GM23338 (cell line): ENCODE measurements at regions not wholly inside any gene's neighbourhood (a gene's known extent, or its start where the extent isn't known, plus 50 kb on each side); places are given as distances from the start of the nearest gene placed in this dataset.

ENCODE experiments used
- ATAC-seq: fragments of 200-7000 bp; cut with Tn5 transposase; 3 replicates; pipeline ENCODE4 v1.9.1; 2020
- DNase-seq: peaks from one replicate; pipeline ENCODE4 v3.0.0-alpha.2; 2015; ENCODE audit warnings: low spot score
- H2AFZ ChIP-seq: fragments of 200-600 bp; sonication (generic); 2 replicates; pipeline ENCODE4 v1.8.0; 2016; ENCODE audit warnings: antibody characterized with exemption, mild to moderate bottlenecking, moderate library complexity
- H3F3A ChIP-seq: fragments of 200-600 bp; sonication (generic); replicated peaks from 2 replicates; pipeline ENCODE4 v1.8.0; 2017; ENCODE audit warnings: antibody characterized with exemption, mixed run types, low read depth
- H3K27ac ChIP-seq: fragments of 200-600 bp; sonication (generic); 2 replicates; pipeline ENCODE4 v1.6.1; 2016; ENCODE audit warnings: low read depth
- H3K27me3 ChIP-seq: fragments of 200-600 bp; sonication (generic); 2 replicates; pipeline ENCODE4 v1.8.0; 2016; ENCODE audit warnings: mild to moderate bottlenecking, mixed run types, moderate library complexity; ENCODE audit not compliant: insufficient read depth
- H3K36me3 ChIP-seq: fragments of 200-600 bp; sonication (generic); 2 replicates; pipeline ENCODE4 v1.8.0; 2016; ENCODE audit warnings: mild to moderate bottlenecking; ENCODE audit not compliant: insufficient read depth
- H3K4me1 ChIP-seq: fragments of 200-600 bp; sonication (generic); 2 replicates; pipeline ENCODE4 v1.8.0; 2016; ENCODE audit warnings: mild to moderate bottlenecking, moderate library complexity; ENCODE audit not compliant: insufficient read depth
- H3K4me2 ChIP-seq: fragments of 200-600 bp; sonication (generic); 2 replicates; pipeline ENCODE4 v1.7.1; 2017; ENCODE audit warnings: mixed run types
- H3K4me3 ChIP-seq: fragments of 200-600 bp; sonication (generic); 2 replicates; pipeline ENCODE4 v1.6.1; 2016; ENCODE audit warnings: mixed run types
- H3K79me2 ChIP-seq: fragments of 200-600 bp; sonication (generic); replicated peaks from 2 replicates; pipeline ENCODE4 v1.8.0; 2017; ENCODE audit warnings: mild to moderate bottlenecking; ENCODE audit not compliant: insufficient read depth
- H3K9me2 ChIP-seq: fragments of 200-600 bp; sonication (generic); 2 replicates; pipeline ENCODE4 v1.8.0; 2017; ENCODE audit not compliant: insufficient read depth
- H4K20me1 ChIP-seq: fragments of 200-600 bp; sonication (generic); replicated peaks from 2 replicates; pipeline ENCODE4 v1.8.0; 2017; ENCODE audit warnings: mild to moderate bottlenecking; ENCODE audit not compliant: insufficient read depth
- H3K27ac Mint-ChIP-seq: 2 replicates; pipeline ENCODE4 v1.8.0; 2020; ENCODE audit warnings: inconsistent platforms, mild to moderate bottlenecking, moderate library complexity, mixed read lengths
- H3K27me3 Mint-ChIP-seq: 3 replicates; pipeline ENCODE4 v1.8.0; 2022; ENCODE audit warnings: low read depth, mild to moderate bottlenecking, moderate library complexity, mixed read lengths, inconsistent platforms; ENCODE audit not compliant: insufficient read depth, poor library complexity
- H3K36me3 Mint-ChIP-seq: 3 replicates; pipeline ENCODE4 v1.8.0; 2021; ENCODE audit warnings: low read depth, mild to moderate bottlenecking, inconsistent platforms, moderate library complexity, mixed read lengths
- H3K4me1 Mint-ChIP-seq: 3 replicates; pipeline ENCODE4 v1.8.0; 2020; ENCODE audit warnings: mild to moderate bottlenecking, inconsistent platforms, mixed read lengths
- H3K4me3 Mint-ChIP-seq: 3 replicates; pipeline ENCODE4 v1.8.0; 2021; ENCODE audit warnings: moderate library complexity, mild to moderate bottlenecking, inconsistent platforms, mixed read lengths
- H3K9me3 Mint-ChIP-seq: 3 replicates; pipeline ENCODE4 v1.8.0; 2020; ENCODE audit warnings: moderate library complexity, mild to moderate bottlenecking, inconsistent platforms, mixed read lengths
- CTCF ChIP-seq, 2 experiments: fragments of 200-600 bp in 1 of 2; sonication (generic) in 1 of 2; conservative IDR thresholded peaks; 2 replicates each; pipeline versions ENCODE4 v1.5.1 to v1.6.1; 2016 to 2017; ENCODE audit warnings: antibody characterized with exemption in 2 of 2, low read depth in 2 of 2, mild to moderate bottlenecking in 2 of 2, moderate library complexity in 1 of 2
- EZH2 ChIP-seq: fragments of 200-600 bp; sonication (generic); IDR thresholded peaks from one replicate; pipeline ENCODE4 v1.8.0; 2017; ENCODE audit warnings: antibody characterized with exemption, mild to moderate bottlenecking, low read depth; ENCODE audit not compliant: unreplicated experiment
- EZH2phosphoT487 ChIP-seq: fragments of 200-600 bp; sonication (generic); IDR thresholded peaks from one replicate; pipeline ENCODE4 v1.8.1; 2018; ENCODE audit warnings: antibody characterized with exemption; ENCODE audit not compliant: unreplicated experiment
- STAT1 ChIP-seq: IDR thresholded peaks from one replicate; pipeline ENCODE4 v1.6.1; 2016; ENCODE audit warnings: antibody characterized with exemption; ENCODE audit not compliant: unreplicated experiment
- TF ChIP-seq, protein P1 (sequence below): fragments of 250-450 bp; sonication (Bioruptor Pico); IDR thresholded peaks from 2 replicates; pipeline ENCODE4 v1.5.0; 2020; ENCODE audit warnings: mild to moderate bottlenecking, moderate library complexity

GRCh38 chr5:57917004-57917403 is 434.4 kb upstream of the ACTBL2 start (continued):
- TF ChIP-seq, protein P1, sequence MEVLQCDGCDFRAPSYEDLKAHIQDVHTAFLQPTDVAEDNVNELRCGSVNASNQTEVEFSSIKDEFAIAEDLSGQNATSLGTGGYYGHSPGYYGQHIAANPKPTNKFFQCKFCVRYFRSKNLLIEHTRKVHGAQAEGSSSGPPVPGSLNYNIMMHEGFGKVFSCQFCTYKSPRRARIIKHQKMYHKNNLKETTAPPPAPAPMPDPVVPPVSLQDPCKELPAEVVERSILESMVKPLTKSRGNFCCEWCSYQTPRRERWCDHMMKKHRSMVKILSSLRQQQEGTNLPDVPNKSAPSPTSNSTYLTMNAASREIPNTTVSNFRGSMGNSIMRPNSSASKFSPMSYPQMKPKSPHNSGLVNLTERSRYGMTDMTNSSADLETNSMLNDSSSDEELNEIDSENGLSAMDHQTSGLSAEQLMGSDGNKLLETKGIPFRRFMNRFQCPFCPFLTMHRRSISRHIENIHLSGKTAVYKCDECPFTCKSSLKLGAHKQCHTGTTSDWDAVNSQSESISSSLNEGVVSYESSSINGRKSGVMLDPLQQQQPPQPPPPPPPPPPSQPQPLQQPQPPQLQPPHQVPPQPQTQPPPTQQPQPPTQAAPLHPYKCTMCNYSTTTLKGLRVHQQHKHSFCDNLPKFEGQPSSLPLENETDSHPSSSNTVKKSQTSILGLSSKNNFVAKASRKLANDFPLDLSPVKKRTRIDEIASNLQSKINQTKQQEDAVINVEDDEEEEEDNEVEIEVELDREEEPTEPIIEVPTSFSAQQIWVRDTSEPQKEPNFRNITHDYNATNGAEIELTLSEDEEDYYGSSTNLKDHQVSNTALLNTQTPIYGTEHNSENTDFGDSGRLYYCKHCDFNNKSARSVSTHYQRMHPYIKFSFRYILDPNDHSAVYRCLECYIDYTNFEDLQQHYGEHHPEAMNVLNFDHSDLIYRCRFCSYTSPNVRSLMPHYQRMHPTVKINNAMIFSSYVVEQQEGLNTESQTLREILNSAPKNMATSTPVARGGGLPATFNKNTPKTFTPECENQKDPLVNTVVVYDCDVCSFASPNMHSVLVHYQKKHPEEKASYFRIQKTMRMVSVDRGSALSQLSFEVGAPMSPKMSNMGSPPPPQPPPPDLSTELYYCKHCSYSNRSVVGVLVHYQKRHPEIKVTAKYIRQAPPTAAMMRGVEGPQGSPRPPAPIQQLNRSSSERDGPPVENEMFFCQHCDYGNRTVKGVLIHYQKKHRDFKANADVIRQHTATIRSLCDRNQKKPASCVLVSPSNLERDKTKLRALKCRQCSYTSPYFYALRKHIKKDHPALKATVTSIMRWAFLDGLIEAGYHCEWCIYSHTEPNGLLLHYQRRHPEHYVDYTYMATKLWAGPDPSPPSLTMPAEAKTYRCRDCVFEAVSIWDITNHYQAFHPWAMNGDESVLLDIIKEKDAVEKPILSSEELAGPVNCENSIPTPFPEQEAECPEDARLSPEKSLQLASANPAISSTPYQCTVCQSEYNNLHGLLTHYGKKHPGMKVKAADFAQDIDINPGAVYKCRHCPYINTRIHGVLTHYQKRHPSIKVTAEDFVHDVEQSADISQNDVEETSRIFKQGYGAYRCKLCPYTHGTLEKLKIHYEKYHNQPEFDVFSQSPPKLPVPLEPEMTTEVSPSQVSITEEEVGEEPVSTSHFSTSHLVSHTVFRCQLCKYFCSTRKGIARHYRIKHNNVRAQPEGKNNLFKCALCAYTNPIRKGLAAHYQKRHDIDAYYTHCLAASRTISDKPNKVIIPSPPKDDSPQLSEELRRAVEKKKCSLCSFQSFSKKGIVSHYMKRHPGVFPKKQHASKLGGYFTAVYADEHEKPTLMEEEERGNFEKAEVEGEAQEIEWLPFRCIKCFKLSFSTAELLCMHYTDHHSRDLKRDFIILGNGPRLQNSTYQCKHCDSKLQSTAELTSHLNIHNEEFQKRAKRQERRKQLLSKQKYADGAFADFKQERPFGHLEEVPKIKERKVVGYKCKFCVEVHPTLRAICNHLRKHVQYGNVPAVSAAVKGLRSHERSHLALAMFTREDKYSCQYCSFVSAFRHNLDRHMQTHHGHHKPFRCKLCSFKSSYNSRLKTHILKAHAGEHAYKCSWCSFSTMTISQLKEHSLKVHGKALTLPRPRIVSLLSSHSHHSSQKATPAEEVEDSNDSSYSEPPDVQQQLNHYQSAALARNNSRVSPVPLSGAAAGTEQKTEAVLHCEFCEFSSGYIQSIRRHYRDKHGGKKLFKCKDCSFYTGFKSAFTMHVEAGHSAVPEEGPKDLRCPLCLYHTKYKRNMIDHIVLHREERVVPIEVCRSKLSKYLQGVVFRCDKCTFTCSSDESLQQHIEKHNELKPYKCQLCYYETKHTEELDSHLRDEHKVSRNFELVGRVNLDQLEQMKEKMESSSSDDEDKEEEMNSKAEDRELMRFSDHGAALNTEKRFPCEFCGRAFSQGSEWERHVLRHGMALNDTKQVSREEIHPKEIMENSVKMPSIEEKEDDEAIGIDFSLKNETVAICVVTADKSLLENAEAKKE (CRISPR knock-in tag): no peak
- TF ChIP-seq EZH2: no peak
- TF ChIP-seq STAT1: no peak
- no peak for TF ChIP-seq CTCF (conservative IDR thresholded peaks at IDR 0.05; ENCODE audit: low read depth in 2 of 2)

GRCh38 chr5:57915536-57915935 is 432.9 kb upstream of the ACTBL2 start:
- Mint-ChIP-seq H3K27ac (no peak overlapping the region), H3K4me3 (no peak overlapping the region), H3K27me3 (no peaks in the 10 kb centered on the region), H3K9me3 (no peaks in the 10 kb centered on the region), H3K36me3 (no peaks in the 10 kb centered on the region), H3K4me1 (peaks cover 5% of the 10 kb centered on the region; the same call in 2 of the 3 replicates)
- H3K4me2 ChIP-seq: no peak overlapping the region
- H3F3A ChIP-seq: no peaks in the 10 kb centered on the region
- no peak overlapping the region for H3K27ac ChIP-seq
- H3K79me2 ChIP-seq: no peaks in the 10 kb centered on the region
- H3K9me2 ChIP-seq: no peaks in the 10 kb centered on the region
- H3K4me1 ChIP-seq: no peaks in the 10 kb centered on the region
- H4K20me1 ChIP-seq: no peaks in the 10 kb centered on the region
- H3K27me3 ChIP-seq: no peaks in the 10 kb centered on the region
- no peak for DNase-seq
- H3K4me3 ChIP-seq: no peak overlapping the region
- no peak for ATAC-seq
- H3K36me3 ChIP-seq: 0 out of 2 replicates have a peak, but pooled peaks cover 3% of the 10 kb centered on the region
- no peak overlapping the region for H2AFZ ChIP-seq
- no peak for TF ChIP-seq EZH2phosphoT487
- TF ChIP-seq, protein P1 (CRISPR knock-in tag): no peak
